GM21360 (cell line): ENCODE measurements at regions not wholly inside any gene's neighbourhood (a gene's known extent, or its start where the extent isn't known, plus 50 kb on each side); places are given as distances from the start of the nearest gene placed in this dataset.
"Not testable (repeated sequence)": the region's sequence is repeated elsewhere in the genome, so short reads cannot be mapped to it uniquely, and the experiment has no call there.

ENCODE experiments used
- ATAC-seq: cut with Tn5 transposase; IDR thresholded peaks from one replicate; pipeline ENCODE4 v1.9.1; 2021; ENCODE audit warnings: mild to moderate bottlenecking, moderate library complexity; ENCODE audit not compliant: unreplicated experiment

GRCh38 chr1:157272729-157273524, 134.7 kb upstream of the ETV3 start:
- no peak for ATAC-seq

GRCh38 chr1:157272264-157272663, 134.1 kb upstream of the ETV3 start:
- ATAC-seq: no peak

- no peak for ATAC-seq
These were observed 132.6 kb upstream of the ETV3 start for GRCh38 chr1:157270705-157271274.

- no peak for ATAC-seq
These were observed 131.6 kb upstream of the ETV3 start for GRCh38 chr1:157269656-157270375.

GRCh38 chr1:157262891-157263290, 124.7 kb upstream of the ETV3 start:
- ATAC-seq: no peak

GRCh38 chr1:157262422-157262821, 124.2 kb upstream of the ETV3 start:
- no peak for ATAC-seq

GRCh38 chr1:157255891-157256290, 117.7 kb upstream of the ETV3 start:
- ATAC-seq: not testable (repeated sequence)

GRCh38 chr1:157254183-157254582, 116.0 kb upstream of the ETV3 start:
- ATAC-seq: not testable (repeated sequence)

GRCh38 chr1:157252473-157252872, 114.3 kb upstream of the ETV3 start:
- no peak for ATAC-seq

- ATAC-seq: no peak
These were observed 111.5 kb upstream of the ETV3 start for GRCh38 chr1:157249739-157250138.

- peak; percentile 67 for ATAC-seq
These were observed 111.1 kb upstream of the ETV3 start for GRCh38 chr1:157249326-157249725.

GRCh38 chr1:157247764-157248049, 109.5 kb upstream of the ETV3 start:
- ATAC-seq: not testable (repeated sequence)

GRCh38 chr1:157247005-157247763, 109.0 kb upstream of the ETV3 start:
- ATAC-seq: no peak

GRCh38 chr1:157245823-157246222, 107.6 kb upstream of the ETV3 start:
- no peak for ATAC-seq

- ATAC-seq: no peak
These were observed 103.0 kb upstream of the ETV3 start for GRCh38 chr1:157241185-157241538.

GRCh38 chr1:157240495-157241184, 102.4 kb upstream of the ETV3 start:
- no peak for ATAC-seq

GRCh38 chr1:157239936-157240335, 101.7 kb upstream of the ETV3 start:
- ATAC-seq: no peak

GRCh38 chr1:157238585-157238984, 100.4 kb upstream of the ETV3 start:
- ATAC-seq: no peak

- no peak for ATAC-seq
These were observed 99.8 kb upstream of the ETV3 start for GRCh38 chr1:157237981-157238380.

- no peak for ATAC-seq
These were observed 99.3 kb upstream of the ETV3 start for GRCh38 chr1:157237522-157237921.

GRCh38 chr1:157236072-157236471, 97.9 kb upstream of the ETV3 start:
- no peak for ATAC-seq
